Sigmoid colon (tissue), 4 donors: ENCODE measurements at regions not wholly inside any gene's neighbourhood (a gene's known extent, or its start where the extent isn't known, plus 50 kb on each side); places are given as distances from the start of the nearest gene placed in this dataset.

Experiments
- CTCF ChIP-seq, 4 experiments: fragments of 450-650 bp in 3 of 4; fragments of 200-600 bp in 1 of 4; IDR thresholded peaks; one replicate each; pipeline ENCODE4 v1.5.1; 2016 to 2019; ENCODE audit warnings: antibody characterized with exemption in 4 of 4, mild to moderate bottlenecking in 3 of 4, moderate library complexity in 2 of 4
- EP300 ChIP-seq, 4 donors: sonication (generic); formaldehyde crosslinking; IDR thresholded peaks; one replicate each; pipeline ENCODE4 v1.6.1; 2017; ENCODE audit warnings: antibody characterized with exemption in 4 of 4
- POLR2A ChIP-seq, 2 donors: fragments of 450-650 bp; IDR thresholded peaks; one replicate each; pipeline ENCODE4 v1.6.1; 2016; ENCODE audit warnings: antibody characterized with exemption in 2 of 2, mild to moderate bottlenecking in 2 of 2, moderate library complexity in 2 of 2

- TF ChIP-seq POLR2A (IDR thresholded peaks at IDR 0.05) = no peak
- TF ChIP-seq CTCF (IDR thresholded peaks at IDR 0.05) = no peak
- TF ChIP-seq EP300 (IDR thresholded peaks at IDR 0.05) = no peak
Observed at GRCh38 chr1:20409012-20409411, 77.0 kb downstream of the CAMK2N1 start.
